HFFc6 (cell line): ENCODE measurements at regions not wholly inside any gene's neighbourhood (a gene's known extent, or its start where the extent isn't known, plus 50 kb on each side); places are given as distances from the start of the nearest gene placed in this dataset.
"Not testable (repeated sequence)": the region's sequence is repeated elsewhere in the genome, so short reads cannot be mapped to it uniquely, and the experiment has no call there.

ENCODE experiments used
- DNase-seq: peaks from one replicate; pipeline ENCODE4 v3.0.0-alpha.2; 2018
- H3K27ac Mint-ChIP-seq: 2 replicates; pipeline ENCODE4 v1.8.0; 2020; ENCODE audit warnings: mild to moderate bottlenecking, mixed read lengths
- H3K27me3 Mint-ChIP-seq: 2 replicates; pipeline ENCODE4 v1.8.0; 2021; ENCODE audit warnings: mild to moderate bottlenecking, moderate library complexity, mixed read lengths; ENCODE audit not compliant: insufficient read depth
- H3K36me3 Mint-ChIP-seq: 2 replicates; pipeline ENCODE4 v1.8.0; 2021; ENCODE audit warnings: low read depth, mixed read lengths
- H3K4me1 Mint-ChIP-seq: 2 replicates; pipeline ENCODE4 v1.8.0; 2020; ENCODE audit warnings: low read depth, mixed read lengths
- H3K4me3 Mint-ChIP-seq: 2 replicates; pipeline ENCODE4 v1.8.0; 2020; ENCODE audit warnings: mild to moderate bottlenecking, moderate library complexity, mixed read lengths
- H3K9me3 Mint-ChIP-seq: 2 replicates; pipeline ENCODE4 v1.8.0; 2020; ENCODE audit warnings: mild to moderate bottlenecking, mixed read lengths
- CTCF ChIP-seq: fragments of 200-600 bp; sonication (generic); IDR thresholded peaks from 2 replicates; pipeline ENCODE4 v1.5.0; 2021; ENCODE audit warnings: antibody characterized with exemption, mild to moderate bottlenecking

GRCh38 chr11:92045301-92045700 lies 179.3 kb upstream of the FAT3 start:
- peaks cover 3% of the 10 kb centered on the region for H3K27me3 Mint-ChIP-seq
- H3K9me3 Mint-ChIP-seq: peaks cover 9% of the 10 kb centered on the region; the same call in 1 of the 2 replicates
- DNase-seq: no peak
- no peaks in the 10 kb centered on the region for H3K4me1 Mint-ChIP-seq
- no peak overlapping the region for H3K27ac Mint-ChIP-seq
- no peak overlapping the region for H3K4me3 Mint-ChIP-seq
- no peak for TF ChIP-seq CTCF
- H3K36me3 Mint-ChIP-seq: no peaks in the 10 kb centered on the region

GRCh38 chr11:92035488-92035887 lies 189.1 kb upstream of the FAT3 start:
- H3K27ac Mint-ChIP-seq: no peak overlapping the region
- peaks cover 12% of the 10 kb centered on the region for H3K9me3 Mint-ChIP-seq
- no peaks in the 10 kb centered on the region for H3K36me3 Mint-ChIP-seq
- H3K4me1 Mint-ChIP-seq: no peaks in the 10 kb centered on the region
- DNase-seq: no peak
- TF ChIP-seq CTCF: no peak
- no peak overlapping the region for H3K4me3 Mint-ChIP-seq
- peaks cover 2% of the 10 kb centered on the region for H3K27me3 Mint-ChIP-seq

GRCh38 chr11:92027136-92027535 lies 197.5 kb upstream of the FAT3 start:
- not testable (repeated sequence) for H3K27ac Mint-ChIP-seq, H3K27me3 Mint-ChIP-seq, H3K4me3 Mint-ChIP-seq, DNase-seq, H3K4me1 Mint-ChIP-seq, H3K36me3 Mint-ChIP-seq
- peaks cover 19% of the 10 kb centered on the region for H3K9me3 Mint-ChIP-seq

GRCh38 chr11:92026664-92027063 lies 198.0 kb upstream of the FAT3 start:
- no peak for TF ChIP-seq CTCF
- Mint-ChIP-seq H3K27me3 (no peaks in the 10 kb centered on the region), H3K4me1 (no peaks in the 10 kb centered on the region), H3K36me3 (peaks cover 5% of the 10 kb centered on the region; the same call in 1 of the 2 replicates), H3K9me3 (peaks cover 19% of the 10 kb centered on the region), H3K27ac (no peak overlapping the region), H3K4me3 (no peak overlapping the region)
- DNase-seq: no peak

- Mint-ChIP-seq H3K36me3 (peaks cover 5% of the 10 kb centered on the region; the same call in 1 of the 2 replicates), H3K9me3 (peaks cover 22% of the 10 kb centered on the region), H3K4me1 (no peaks in the 10 kb centered on the region), H3K27me3 (no peaks in the 10 kb centered on the region), H3K4me3 (no peak overlapping the region), H3K27ac (no peak overlapping the region)
- TF ChIP-seq CTCF: no peak
- no peak for DNase-seq
These were observed 199.8 kb upstream of the FAT3 start for GRCh38 chr11:92024788-92025187.

- Mint-ChIP-seq H3K36me3 (peaks cover 5% of the 10 kb centered on the region; the same call in 1 of the 2 replicates), H3K4me3 (no peak overlapping the region), H3K27me3 (no peaks in the 10 kb centered on the region; the same call in 1 of the 2 replicates), H3K27ac (no peak overlapping the region), H3K9me3 (peaks cover 36% of the 10 kb centered on the region), H3K4me1 (no peaks in the 10 kb centered on the region)
- no peak for DNase-seq
- TF ChIP-seq CTCF: no peak
These were observed 202.1 kb upstream of the FAT3 start for GRCh38 chr11:92022499-92022898.
